NCI-H2029 treated with DMSO at 0.1 percent for 48 hours (cell line): ENCODE measurements at regions not wholly inside any gene's neighbourhood (a gene's known extent, or its start where the extent isn't known, plus 50 kb on each side); places are given as distances from the start of the nearest gene placed in this dataset.
"Not testable (repeated sequence)": the region's sequence is repeated elsewhere in the genome, so short reads cannot be mapped to it uniquely, and the experiment has no call there.

Experiments used
- DNase-seq: peaks from one replicate; lab custom pipeline; 2025; lab: John Stamatoyannopoulos, UW

GRCh38 chr4:57234252-57234775 is 124.1 kb upstream of the IGFBP7 start:
- no peak for DNase-seq

- no peak for DNase-seq
Observed at GRCh38 chr4:57233386-57233785, 123.2 kb upstream of the IGFBP7 start.

DNA sequence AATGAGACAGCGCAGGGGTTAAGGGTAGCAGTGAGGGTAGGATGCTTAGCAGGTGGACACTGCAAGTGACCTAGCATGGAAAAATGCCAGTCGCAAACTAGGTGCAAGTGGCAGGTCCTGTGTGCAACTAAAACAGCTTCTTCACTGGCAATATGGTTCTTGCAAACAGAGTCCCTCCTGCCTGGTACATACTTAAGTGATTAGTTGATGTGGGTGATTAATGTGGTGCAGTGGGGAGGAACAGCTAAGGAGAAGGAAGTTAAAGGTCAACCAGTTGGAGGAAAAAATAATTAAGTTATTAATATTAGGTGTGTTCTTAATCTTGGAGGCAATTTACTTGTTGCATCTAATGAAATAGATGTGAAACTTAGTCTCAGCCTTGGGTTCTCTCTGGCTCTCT is 121.6 kb upstream of the IGFBP7 start:
- no peak for DNase-seq

DNA sequence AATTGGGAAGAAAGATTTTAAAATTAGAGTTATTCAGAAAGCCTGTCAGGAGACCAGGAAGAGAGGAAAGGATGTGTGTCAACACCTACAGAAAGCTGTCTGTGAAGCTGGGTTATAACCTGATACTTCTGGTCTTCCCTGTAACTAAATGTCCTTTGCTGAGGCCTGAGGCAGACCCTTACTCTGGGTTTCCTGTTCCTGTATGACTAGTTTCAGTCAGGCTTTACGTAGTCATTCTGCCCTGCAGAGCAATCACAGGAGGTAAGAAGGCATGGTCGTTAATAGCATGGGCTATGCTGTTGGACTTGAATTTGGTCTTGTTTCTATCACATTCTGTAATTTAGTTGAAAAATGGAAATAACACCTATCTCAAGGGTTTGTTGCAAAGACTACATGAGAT is 110.5 kb upstream of the IGFBP7 start:
- DNase-seq = no peak

- DNase-seq = no peak
Observed at GRCh38 chr4:57220172-57220571, 110.0 kb upstream of the IGFBP7 start.

- DNase-seq = no peak
Observed at GRCh38 chr4:57219431-57219830, 109.2 kb upstream of the IGFBP7 start.

GRCh38 chr4:57214654-57215411 is 104.6 kb upstream of the IGFBP7 start:
- DNase-seq = no peak

DNA sequence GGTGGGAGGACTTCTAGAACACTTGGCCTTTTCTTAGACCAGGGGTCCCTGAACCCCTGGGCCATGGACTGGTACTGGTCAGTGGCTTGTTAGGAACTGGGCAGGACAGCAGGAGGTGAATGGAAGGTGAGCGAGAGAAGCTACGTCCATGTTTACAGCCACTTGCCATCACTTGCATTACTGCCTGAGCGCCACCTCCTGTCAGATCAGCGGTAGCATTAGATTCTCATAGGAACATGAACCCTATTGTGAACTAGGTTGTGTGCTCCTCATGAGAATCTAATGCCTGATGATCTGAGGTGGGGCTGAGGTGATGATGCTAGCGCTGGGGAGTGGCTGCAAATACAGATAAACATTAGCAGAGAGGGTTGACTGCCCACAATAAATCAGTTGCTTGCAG is 100.9 kb upstream of the IGFBP7 start:
- no peak for DNase-seq

DNA sequence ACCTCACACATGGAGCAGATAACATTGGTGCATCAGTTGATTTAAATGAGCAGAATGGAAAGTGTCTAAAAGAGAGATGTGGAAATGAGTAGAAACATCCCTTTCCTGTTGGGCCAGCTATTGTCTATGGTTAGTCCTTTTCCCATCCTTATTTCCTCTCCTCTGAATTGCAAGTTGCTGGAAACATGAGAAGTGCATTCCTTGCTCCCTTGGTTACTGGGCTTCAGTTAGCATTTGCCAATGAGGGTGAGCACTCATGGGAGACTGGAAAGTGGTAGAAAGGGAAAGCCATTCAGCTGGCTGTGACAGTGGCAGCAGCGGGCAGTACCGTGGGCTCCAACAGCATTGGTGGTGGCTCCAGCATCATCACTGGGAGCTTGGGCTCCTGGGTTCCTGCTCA is 96.0 kb upstream of the IGFBP7 start:
- DNase-seq = no peak

DNA sequence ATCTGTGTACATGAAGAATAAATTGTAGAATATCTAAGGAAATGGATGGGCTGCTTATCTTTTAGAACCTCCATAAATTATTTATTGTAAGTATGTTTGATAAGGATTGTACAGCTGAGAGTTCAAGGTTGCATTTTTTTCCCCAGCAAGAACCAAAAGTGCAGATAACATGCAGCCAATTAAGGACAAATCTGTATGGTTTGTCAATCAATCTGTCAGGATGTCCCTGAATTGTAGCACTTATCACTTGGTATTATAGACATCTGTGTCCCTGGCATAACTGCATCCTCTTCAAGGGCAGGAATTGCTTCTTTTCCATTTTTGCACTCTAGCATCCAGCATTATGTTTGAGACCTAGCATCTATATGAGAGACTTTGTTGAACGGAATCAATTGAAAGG is 95.4 kb upstream of the IGFBP7 start:
- no peak for DNase-seq

GRCh38 chr4:57200799-57201327 is 90.7 kb upstream of the IGFBP7 start:
- DNase-seq = no peak

- DNase-seq = no peak
Observed at GRCh38 chr4:57199267-57199666, 89.1 kb upstream of the IGFBP7 start.

DNA sequence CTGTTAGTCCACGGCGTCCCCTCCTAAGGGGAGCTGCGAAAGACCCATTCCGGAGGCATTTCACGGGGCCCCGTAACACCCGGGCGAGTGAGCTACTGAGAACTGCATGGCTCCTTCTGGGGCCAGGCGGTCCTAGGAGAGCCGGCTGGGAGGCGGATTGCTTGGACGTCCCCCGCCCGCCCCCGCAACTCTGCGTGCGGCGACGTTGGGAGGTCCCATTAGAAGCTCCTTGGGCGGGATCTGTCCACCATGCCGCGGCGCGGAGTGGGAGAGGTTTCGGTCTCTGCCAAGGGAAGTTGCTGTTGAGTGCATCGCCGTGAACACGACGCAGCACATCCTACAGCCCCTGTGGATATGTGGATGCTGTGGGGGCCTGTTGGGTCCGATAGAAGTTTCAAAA is 85.4 kb upstream of the IGFBP7 start:
- DNase-seq = no peak

DNA sequence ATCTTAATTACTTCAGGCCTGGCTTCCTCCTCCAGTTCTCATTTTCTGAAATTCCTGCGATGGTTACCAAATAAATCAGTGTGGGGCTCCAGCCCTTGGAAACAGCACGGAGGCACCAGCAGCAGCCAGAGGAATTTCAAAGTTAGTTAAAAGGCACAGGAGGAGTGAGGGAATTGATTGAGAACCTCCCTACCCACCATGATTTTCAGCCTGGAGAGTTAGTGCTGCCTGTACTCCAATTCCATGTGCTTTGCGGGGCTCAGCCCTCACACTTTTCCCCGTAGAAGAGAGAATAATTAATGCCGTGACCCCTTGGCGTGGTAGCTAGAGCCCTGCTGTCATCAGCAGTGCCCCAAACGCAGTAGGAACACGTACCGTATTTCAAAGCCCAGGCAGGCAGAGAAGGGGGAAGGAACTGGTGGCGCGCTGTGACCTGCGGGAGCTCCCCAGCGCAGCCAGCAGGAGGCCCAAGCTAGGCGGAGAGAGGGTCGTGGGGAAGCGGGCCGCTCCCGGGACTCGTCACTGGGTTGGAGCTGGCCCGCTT is 84.0 kb upstream of the IGFBP7 start:
- DNase-seq = no peak

- no peak for DNase-seq
Observed at GRCh38 chr4:57193209-57193810, 83.1 kb upstream of the IGFBP7 start.

DNA sequence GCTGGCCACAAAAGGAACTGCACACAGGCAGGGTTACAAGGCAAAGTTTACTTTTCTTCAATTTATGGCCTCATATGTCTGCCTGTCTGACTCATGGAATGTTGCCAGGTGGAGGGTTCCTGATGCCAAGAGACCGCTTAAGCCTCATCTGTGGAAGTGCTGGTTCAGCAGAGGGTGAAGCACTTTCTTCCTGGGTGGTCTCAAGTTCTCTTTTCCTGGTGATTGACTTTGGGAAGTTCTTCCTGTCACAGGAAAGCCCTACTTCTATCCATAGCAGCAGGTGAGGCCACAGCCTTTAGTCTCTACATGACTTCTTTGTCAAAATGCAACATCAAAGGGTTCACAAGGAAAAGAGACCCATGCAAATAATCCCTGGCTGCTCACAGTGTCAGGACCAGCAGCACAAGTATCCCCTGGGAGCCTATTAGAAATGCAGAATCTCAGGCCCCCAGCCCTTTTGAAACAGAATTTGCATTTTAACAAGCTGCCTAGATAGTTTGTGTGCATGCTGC is 81.4 kb upstream of the IGFBP7 start:
- peak; percentile 22 for DNase-seq

DNA sequence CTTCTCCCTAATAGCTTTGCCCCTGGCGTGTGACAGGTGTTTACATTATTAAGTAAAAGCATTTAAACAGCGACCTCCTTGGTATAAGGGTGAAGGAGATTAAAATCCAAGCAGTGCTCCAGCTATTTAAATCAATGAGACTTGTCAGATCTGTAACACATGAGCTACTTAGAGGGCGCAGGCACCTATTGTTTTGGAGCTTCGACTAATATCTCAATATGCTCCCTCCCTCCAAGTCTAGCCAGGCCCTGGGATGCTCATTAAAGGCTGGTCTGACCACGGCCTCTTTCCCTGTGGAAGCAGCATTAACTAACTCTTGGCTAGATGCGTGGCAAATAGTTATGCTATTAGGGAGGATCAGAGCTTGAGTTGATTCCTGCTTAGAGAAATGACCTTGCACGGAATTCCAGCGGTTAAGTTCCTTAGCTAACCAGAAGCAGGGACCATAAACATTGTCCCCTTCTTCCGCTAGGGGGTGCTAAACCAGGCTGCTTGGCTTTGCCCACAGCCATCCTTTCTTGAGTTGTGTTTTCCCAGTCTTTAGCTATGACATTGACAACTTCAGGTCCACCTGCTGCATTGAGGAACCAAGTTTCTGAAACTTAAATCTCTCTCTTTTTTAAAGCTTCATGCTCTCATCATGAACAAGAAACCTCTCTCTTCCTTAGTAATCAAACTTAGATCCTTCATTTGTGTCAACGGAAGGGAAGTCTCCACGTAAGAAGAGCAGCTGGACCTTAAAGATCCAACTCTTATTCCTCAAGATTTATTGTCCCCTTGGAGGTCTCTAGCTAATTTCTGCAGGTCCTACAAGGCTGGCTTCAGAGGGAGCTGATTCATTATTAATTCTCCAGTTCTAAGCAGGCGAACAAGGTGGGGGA is 80.7 kb upstream of the IGFBP7 start:
- DNase-seq = no peak

- no peak for DNase-seq
Observed at GRCh38 chr4:57187246-57187645, 77.1 kb upstream of the IGFBP7 start.

DNA sequence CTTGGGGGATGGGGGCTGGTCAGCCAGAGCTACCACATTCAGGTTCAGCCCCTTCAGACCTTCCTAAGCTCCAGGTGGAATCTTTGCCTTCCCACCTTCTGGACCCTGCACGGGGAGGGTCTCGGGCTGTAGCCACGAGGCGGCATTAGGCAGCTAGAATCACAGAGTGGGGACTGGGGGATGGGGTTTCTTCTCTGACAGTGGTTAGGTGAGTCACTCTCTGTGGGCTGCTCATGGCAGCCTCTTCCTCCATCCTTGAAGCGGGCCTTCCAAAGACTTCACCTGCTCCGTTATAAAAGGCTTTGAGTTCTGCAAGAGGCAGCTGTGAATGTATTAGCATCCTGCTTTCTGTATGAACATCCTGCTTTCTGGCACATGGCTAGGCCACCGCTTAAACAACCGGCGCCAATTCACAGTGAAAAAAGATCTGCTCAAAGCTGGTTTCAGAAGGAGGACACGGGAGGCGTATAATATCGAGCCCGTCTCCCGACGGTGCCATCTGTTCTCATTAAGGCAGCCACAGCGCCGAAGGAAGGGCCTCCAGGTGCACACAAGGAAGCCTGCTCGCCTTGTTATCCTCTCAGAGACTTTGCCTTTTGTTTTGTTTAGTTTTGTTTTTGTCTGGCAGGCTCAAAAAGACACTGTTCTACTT is 74.3 kb upstream of the IGFBP7 start:
- no peak for DNase-seq

- peak; percentile 53 for DNase-seq
Observed at GRCh38 chr4:57182132-57182874, 72.1 kb upstream of the IGFBP7 start.

- not testable (repeated sequence) for DNase-seq
Observed at GRCh38 chr4:57173136-57173535, 63.0 kb upstream of the IGFBP7 start.
